Suppressor macrophage treated with lipopolysaccharide for 4 hours (primary cell): ENCODE measurements at regions not wholly inside any gene's neighbourhood (a gene's known extent, or its start where the extent isn't known, plus 50 kb on each side); places are given as distances from the start of the nearest gene placed in this dataset.
"Not testable (repeated sequence)": the region's sequence is repeated elsewhere in the genome, so short reads cannot be mapped to it uniquely, and the experiment has no call there.

Source experiments
- DNase-seq: peaks from one replicate; pipeline ENCODE4 v3.0.0-alpha.2; 2020

GRCh38 chr9:73890685-73891277 is 606.4 kb upstream of the RORB start:
- DNase-seq: no peak

- DNase-seq: no peak
Measured at GRCh38 chr9:73892335-73892734, 604.8 kb upstream of the RORB start.

- DNase-seq: no peak
Measured at GRCh38 chr9:73893230-73893629, 603.9 kb upstream of the RORB start.

- DNase-seq: no peak
Measured at GRCh38 chr9:73896061-73896460, 601.1 kb upstream of the RORB start.

- no peak for DNase-seq
Measured at GRCh38 chr9:73906671-73907070, 590.5 kb upstream of the RORB start.

- DNase-seq: no peak
Measured at GRCh38 chr9:73911804-73912203, 585.3 kb upstream of the RORB start.

- no peak for DNase-seq
Measured at GRCh38 chr9:73916016-73916673, 581.0 kb upstream of the RORB start.

GRCh38 chr9:73919712-73920111 is 577.4 kb upstream of the RORB start:
- DNase-seq: no peak

- DNase-seq: no peak
Measured at GRCh38 chr9:73923796-73924195, 573.3 kb upstream of the RORB start.

- no peak for DNase-seq
Measured at GRCh38 chr9:73951147-73951546, 546.0 kb upstream of the RORB start.

GRCh38 chr9:73962792-73963191 is 534.3 kb upstream of the RORB start:
- no peak for DNase-seq

GRCh38 chr9:73969936-73970335 is 527.2 kb upstream of the RORB start:
- DNase-seq: no peak

- DNase-seq: not testable (repeated sequence)
Measured at GRCh38 chr9:73976424-73976823, 520.7 kb upstream of the RORB start.

- no peak for DNase-seq
Measured at GRCh38 chr9:73979894-73980264, 517.3 kb upstream of the RORB start.

- DNase-seq: no peak
Measured at GRCh38 chr9:73980754-73981153, 516.4 kb upstream of the RORB start.

- DNase-seq: no peak
Measured at GRCh38 chr9:73981405-73981804, 515.7 kb upstream of the RORB start.

GRCh38 chr9:73995836-73996235 is 501.3 kb upstream of the RORB start:
- DNase-seq: no peak

GRCh38 chr9:73996844-73997243 is 500.3 kb upstream of the RORB start:
- DNase-seq: no peak

- no peak for DNase-seq
Measured at GRCh38 chr9:74001382-74001781, 495.8 kb upstream of the RORB start.

GRCh38 chr9:74006935-74007334 is 490.2 kb upstream of the RORB start:
- no peak for DNase-seq

- no peak for DNase-seq
Measured at GRCh38 chr9:74007833-74008232, 489.3 kb upstream of the RORB start.

GRCh38 chr9:74016004-74016403 is 481.1 kb upstream of the RORB start:
- DNase-seq: no peak

- no peak for DNase-seq
Measured at GRCh38 chr9:74025402-74025925, 471.7 kb upstream of the RORB start.

- no peak for DNase-seq
Measured at GRCh38 chr9:74032421-74032820, 464.7 kb upstream of the RORB start.

GRCh38 chr9:74035786-74036185 is 461.3 kb upstream of the RORB start:
- DNase-seq: no peak
